ENCODE measurements at regions not wholly inside any gene's neighbourhood (a gene's known extent, or its start where the extent isn't known, plus 50 kb on each side); places are given as distances from the start of the nearest gene placed in this dataset.

DNA sequence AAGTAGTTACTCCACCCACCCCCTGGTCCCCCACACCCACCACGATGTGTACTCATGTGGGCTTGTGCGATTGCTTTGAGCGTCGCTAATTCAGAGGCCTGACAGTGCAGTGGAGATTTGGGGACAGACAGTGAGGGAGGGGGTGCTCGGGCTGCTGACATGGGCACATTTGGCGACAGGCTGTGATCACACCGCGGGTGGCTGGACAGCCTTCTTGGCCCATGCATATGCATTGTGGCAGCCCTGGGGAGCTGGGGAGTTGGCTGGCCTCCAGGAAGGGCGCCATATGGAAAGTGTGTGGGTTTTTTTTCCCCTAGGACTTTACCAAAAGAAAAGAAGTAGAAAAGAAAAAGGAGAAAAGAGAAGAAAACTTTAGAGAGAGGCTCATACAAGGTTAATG lies 275.5 kb upstream of the N4BP1 start:
- peak; percentile 17 for DNase-seq

DNA sequence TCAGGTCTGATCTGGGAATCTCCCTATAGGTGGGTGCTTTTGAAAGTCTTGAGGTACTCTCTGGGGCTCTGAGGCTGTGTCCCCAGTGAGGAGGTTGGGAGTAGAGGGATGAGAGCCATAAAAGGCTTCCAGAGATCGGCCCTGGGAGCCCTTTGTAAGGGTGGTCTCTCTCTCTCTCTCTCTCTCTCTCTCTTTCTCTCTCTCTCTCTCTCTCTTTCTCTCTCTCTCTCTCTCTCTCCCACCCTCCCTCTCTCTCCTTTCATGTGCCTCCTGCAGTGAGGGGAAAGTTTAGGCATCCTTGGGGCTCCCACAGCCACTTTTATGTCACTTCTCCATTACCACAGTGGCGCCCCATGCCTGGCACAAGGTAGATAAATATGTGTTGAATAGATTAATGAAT lies 271.3 kb upstream of the N4BP1 start:
- no peak for DNase-seq

DNA sequence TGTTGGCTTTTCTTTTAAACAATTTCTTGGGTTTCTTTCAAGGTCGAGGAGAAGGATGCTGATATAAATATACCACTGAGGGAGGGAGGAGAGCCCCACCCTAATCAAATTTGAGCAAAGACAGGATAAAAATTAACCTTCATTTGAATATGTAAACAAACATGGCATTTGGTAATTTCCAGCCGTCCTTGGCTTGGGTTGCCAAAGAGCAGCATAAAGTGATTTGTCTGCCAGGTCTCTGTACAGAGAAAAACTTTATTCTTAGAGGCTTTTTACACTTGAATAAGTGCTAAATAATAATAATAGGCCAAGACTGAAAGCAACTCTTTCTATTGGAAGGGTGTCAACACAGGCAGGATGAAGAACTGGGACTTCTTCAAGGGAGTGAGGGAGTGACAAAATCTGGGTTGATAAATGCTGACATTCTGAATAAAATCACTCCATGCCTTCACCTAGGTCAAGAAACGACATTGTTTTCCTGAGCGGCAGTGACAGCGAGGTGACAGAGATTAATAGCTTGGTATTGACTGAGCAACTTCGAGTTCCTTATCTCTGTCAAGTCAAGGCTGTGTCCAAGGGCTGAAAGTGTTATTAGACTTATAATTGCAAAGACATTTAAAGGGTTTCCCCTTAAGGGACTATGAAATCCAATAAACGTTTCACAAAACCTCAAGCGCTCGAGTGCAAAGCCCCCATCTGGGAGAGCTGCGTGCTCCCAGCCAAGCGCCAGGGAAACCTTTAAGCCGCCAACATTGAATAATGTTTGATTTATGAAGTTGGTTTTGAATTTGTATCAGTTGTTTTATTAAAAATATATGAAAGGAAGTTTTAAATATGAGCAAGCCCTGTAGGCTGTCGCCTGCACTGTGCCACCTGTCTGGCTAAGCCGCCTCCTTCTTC lies 269.5 kb upstream of the N4BP1 start:
- DNase-seq, result no peak

DNA sequence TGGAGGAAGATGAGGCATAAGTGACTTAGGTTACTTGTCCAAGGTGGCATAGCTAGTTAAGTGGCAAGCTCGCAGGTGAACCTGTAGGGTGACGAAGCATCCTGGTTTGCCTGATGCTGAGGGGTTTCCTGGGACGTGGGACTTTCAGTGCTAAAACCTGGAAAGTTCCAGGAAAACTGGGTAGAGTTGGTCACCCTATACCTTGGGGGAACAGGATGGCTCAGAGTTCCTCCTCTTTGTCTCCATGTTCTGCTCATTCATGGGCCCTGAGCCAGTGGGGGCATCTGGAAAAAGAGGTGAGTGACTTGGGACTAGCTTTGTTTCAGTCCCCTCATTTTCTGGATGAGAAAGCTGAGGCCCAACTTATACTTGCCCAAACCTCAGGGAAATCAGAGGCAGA lies 268.0 kb upstream of the N4BP1 start:
- no peak for DNase-seq

DNA sequence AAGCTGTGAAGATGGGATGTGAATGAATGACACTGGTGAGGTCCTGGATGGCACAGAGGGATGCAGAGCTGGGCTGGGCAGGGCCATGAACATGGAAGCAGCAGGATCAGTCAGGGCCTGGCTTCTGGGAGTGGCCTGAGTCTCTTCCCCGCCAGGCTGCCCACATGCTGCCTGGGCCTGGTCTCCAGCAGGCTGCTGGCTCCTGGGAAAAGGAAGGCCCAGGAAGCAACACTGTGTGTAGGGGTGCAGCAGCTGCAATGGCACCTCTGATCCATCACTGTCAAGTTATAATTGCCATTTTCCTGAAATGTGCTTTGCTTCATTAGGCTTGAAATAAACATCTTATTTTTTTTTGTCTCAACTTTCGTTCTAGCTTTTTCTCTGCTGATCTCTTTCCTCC lies 260.2 kb upstream of the N4BP1 start:
- peak; percentile 4 for DNase-seq

DNA sequence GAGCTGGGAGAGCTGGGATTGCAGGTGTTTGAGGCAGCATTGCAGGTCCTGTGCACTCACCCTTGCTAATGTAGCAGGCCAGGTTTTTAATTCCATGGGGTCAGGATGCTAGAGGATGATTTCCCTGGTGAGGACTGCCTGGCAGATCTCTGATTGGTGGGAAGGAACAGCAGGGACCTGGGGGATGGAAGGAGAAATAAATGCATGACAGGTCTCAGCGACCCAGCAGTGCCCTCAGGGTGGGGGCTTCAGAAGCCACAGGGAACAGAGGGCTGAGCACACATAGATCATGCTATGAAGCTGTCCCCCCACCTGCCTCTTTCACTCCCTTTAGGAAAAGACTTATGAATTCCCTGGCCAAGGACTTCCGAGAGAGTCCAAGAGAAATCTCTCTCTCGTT lies 255.5 kb upstream of the N4BP1 start:
- DNase-seq, result no peak

DNA sequence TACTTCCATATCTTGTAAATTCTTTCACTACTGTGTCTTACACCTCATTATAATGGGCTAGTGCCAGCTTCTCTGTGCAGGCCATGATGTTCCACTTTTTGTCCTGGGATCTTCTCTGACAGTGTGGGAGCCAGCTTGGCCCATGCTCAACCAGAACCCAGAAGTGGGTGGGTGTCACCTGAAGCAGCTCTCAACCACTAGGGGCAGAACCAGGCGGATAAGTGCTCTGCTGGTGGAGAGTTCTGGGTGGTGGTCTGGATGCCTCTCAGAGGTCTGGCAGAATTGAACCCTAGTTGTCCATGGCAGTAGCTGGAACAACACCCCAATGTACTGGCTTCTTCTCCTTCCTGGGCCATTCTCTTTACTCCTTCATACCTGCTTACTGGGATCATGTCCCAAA lies 254.1 kb upstream of the N4BP1 start:
- DNase-seq, result no peak

DNA sequence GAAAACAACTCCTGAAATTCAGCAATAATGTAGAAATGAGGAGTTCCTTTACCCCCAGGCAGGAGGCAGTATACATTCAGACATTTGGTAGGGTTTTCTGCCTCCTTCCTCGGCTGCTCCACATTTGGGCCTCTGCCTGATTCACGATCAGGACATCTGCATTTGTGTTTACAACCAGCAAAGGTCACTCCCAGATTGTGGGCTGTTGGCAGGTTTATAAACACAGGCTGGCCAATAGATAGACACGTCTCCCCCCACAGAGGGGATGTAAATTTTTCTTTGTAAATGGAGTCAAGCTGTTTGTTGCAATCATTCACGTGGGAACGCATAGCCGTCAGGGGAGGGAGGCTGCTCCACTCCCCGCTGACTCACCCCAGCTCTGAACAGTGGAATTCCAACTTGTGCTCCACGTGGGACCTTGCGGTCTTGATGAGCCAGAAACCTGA lies 252.1 kb upstream of the N4BP1 start:
- peak; percentile 6 for DNase-seq

DNA sequence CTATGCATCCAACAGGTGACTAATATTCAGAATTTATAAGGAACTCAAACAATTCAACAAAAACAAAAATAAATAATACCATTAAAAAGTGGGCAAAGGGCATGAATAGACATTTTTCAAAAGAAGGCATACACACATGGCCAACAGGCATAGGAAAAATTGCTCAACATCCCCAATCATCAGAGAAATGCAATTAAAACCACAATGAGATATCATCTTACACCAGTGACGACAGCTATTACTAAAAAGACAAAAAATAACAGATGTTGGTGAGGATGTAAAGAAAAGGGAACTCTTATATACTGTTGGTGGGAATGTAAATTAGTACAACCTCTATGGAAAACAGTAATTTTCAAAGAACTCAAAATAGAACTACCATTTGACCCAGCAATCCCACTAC lies 250.4 kb upstream of the N4BP1 start:
- DNase-seq, result no peak

DNA sequence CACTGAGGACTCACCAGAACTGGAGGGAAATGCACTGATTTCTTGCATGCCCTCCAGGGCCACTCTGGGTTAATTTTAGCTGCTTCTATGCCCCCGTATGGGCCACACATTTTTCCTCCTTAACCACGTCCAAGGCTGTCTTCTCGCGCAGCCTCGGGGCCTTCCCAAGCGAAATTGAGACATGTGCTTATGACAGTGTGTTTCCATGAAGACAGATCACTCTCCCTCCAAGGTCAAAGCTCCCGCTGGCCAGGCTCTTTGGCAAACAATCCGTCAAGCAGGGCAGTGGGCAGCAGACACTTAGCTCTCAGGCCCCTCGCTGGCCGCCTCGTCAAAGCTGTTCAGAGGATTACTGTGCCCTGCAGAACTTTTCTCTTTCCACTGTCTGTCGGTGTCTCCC lies 243.0 kb upstream of the N4BP1 start:
- DNase-seq, result no peak

DNA sequence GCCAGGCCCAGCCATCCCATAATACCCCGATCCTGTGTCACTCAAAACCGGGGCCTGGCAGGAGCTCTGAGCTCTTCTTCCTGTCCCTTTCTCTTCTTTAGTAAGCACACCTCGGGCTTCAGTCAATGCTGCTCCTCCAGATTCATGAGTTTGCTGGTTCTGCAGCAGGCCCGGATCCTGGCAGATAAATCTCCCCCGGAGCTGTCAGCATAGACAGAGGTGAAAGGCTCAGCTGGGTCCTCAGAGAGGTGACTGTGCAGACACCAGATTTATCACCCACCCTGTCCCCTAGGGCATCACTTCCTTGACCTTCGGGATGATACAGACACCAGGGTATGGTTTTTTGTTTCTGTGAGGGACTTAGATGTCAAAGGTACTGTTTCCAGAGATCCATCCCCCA lies 242.5 kb upstream of the N4BP1 start:
- no peak for DNase-seq

DNA sequence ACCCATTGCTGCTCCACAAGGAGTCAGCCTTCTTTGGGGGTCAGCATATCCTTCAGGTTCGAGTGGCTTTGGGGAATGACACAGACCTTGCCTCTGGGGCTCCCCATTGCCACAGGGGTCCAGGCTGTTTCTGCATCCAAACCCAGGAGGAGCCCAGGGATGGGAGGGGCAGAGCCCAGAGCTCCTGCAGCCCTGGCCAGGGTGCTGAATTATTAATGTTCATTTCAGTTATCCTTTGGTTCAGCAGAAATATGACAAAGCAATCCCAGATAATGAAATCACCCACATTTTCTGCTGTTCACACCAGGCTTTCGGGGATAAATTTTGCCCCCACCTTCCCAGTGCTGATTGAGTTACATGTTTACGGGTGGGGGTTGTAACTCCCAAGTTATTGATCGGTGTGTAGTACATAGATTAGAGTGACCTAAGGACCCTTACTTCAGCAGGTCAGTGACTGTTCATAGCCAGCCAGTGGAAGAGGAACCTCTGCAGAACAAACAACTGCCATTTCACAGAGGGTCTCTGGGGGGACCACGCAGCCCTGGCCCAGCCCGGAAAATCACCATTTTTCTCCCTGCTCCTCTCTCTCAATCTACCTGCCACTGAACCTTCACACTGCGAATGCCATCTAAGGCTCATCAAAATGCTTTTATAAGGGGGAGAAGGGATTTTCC lies 240.3 kb upstream of the N4BP1 start:
- DNase-seq, result no peak

DNA sequence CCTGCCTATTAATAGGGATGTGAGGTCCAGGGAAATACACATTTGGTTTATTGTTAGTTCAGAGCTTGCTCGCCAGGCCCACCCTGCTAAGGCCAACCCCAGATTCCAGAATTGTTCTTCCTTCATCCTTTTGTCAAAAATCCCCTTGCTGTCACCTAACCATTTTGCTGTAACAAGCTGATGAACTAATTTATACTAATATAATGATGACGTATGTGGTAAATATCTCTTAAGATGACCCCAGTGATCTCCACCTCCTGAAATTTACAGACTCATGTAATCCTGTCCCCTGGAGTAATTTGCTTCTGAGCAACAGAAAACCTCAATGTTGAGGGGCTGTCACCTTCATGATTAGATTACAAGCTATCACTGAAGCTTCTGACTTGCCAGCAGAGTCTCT lies 236.3 kb upstream of the N4BP1 start:
- no peak for DNase-seq

DNA sequence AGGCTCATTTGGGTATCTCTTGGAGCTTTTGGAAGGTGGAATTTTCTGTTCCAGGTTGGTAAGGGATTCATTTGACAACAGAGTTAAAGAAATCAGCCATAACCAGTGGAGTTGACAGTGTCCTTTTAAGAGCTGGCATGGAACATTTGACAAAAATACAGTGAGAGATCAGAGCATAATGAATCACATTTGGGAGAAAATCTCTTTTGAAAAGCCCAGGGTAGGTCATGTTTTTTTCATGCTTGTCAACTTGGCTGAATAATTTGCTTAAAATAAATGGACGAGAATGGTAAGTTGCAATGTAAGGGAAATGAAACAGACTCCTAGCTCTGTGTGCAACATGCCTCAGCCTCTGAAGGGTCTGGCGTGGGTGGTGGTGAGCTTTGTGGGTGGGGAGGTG lies 235.3 kb upstream of the N4BP1 start:
- no peak for DNase-seq

DNA sequence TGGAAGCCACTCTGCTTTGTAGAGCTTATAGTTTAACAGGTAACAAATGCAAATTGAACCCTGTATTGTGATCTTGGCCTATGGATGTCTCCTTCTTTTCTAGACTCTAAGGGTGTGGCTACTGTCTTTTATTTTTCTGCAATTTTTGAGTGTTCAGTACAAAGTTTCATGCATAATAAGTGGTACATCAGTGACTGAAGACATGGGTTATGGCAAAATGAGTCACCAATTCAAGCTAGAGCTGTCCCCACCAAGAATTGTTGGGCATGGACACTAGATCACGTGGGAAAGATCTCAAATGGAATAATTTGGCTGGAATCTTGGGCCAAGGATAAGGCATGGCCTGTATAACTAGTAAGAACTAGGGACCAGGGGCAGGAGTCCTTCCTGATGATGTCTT lies 228.4 kb upstream of the N4BP1 start:
- no peak for DNase-seq

DNA sequence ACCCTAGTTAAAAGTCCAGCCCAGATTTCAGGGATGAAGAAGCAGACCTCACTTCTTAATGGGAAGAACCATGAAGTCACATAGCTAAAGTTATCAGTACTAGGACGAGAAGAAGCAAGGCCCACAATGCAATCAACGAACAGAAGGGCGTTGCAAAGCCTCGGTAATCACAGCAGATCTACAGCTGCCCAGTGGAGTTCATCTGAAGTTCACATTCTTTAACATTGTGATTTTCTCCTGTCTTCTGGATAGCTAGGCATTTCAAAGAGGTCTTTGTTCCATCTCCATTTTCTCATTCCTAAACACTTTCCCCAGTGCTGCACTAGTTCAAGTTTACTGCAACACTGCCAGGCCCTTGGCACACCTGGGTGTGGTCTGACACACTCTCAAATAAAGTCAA lies 226.7 kb upstream of the N4BP1 start:
- DNase-seq, result no peak

DNA sequence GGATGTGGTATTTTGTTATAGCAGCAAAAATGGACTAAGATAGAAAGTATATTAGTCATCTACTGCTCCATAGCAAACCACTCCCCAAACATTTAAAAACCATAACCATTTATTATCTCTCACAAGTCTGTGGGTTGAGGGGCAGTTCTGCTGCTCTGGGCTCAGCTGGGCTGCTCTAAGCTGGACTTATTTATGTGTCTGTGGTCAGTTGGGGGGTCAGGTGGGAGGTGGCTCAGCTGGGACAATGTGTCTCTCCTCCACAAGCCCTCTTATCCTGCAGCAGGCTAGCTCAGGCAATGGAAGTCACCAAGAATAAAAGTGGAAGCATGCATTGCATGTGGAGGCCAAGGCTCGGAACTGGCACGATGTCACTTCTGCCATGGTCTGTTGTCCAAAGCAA lies 226.1 kb upstream of the N4BP1 start:
- no peak for DNase-seq

DNA sequence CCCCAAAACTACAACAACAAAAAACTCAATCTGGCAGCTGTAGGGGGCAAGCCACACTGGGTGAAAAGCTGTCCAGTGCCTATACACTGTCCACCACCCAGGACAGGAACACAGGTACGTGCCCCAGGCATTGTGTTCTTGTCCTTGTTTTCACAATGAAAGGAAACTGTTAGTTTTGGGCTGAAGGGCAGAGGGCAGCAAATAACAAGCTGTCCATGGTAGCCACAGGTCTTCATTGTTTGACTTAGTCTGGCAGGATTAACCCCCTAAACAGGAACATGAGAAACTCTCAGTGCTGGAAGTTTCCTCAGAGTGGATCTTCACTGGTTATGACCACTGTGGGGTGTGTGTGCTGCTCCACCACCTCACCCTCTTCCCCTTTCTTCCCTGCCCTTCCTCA lies 224.6 kb upstream of the N4BP1 start:
- DNase-seq, result no peak

DNA sequence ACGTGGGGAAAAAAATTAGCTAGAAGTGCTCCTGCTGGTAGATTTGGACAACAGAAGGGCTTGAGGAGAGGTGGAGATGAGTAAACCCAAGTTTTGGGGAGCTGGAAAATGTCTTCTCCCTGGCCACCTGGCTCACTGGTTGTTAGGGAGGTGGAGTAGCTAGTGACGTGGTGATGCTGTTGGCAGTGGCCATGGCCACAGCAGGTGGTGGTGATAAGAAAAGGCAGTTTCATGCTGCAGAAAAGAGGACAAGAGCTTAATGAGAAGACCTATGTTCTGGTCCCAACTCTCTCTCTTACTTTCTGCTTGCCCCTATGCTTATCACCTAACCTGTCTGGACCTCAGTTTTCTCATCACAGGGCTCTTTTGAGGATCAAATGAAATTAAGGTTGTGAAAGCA lies 223.5 kb upstream of the N4BP1 start:
- DNase-seq, result no peak

DNA sequence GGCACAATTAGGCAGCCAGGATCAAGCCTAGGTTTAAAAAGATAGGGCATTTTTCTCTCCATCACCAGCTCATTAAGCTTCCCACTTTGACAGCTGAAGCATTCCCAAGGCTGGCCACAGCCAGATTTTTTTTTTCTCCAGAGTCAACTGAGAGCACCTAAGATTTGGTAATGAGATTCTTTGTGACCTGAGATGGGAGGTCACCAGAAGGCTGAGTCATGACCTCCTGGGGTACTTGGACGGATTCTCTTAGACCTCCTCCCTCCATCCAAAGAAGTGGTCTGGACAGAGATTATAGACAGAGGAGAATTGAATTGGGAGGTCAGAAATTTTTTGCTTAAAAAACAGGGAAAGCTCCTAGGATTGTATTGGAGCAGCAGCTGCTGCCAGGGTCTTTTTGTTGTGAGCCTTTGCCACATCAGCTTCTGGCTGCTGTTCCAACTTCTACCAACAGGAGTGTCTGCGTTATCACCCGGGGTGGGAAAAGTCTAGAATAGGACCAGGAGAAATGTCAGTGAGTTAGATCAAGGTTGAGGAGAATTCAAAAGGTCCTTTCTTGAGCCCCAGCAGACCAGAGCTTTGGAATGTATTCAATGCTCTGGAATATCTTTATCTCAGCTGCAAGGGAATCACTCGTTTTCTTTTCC lies 221.2 kb upstream of the N4BP1 start:
- no peak for DNase-seq

DNA sequence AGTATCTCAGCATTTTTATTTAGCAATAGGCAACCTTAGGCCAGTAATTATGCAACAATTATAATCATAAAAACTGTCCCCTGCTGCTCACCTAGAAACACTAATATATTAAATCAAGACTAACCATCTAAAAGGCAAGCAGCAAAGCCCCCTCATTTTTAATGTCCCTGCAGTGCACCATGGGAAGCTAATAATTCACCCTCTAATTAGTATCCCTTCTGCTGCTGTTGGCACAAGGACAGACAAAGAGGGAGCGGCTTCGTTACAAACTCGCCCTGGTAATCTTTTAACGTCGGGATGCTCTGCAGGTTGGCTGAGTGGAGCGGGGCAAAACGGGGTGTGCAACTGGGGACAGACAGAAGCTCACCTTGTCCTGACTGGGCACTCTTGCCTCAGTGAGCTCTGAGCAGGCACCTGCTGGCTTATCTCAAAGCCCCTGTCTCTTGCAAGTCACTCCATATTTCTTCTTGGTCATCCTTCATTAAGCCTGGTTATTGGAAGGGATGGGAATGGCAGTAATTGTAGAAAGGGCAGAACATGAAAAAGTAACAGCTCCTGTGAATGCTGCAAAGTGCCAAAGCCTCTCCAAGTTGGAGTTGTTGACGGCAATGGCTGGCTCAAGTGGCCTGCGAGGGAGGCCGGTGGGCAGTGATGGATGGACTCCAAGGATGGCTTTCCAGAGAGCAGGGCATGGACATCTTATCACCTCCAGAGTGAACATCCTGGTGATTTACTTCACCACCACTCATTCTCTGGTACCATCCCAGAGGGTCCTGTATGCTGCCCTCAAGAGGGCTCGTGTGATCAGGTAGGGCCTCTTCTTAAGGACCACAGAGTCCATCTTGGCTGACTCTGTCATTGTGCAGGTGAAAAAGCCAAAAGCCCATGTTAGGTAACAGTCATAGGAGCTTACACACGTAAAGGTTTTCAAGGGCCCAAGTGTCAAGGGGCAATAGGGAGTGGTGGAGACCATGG lies 219.6 kb upstream of the N4BP1 start:
- peak; percentile 54 for DNase-seq

DNA sequence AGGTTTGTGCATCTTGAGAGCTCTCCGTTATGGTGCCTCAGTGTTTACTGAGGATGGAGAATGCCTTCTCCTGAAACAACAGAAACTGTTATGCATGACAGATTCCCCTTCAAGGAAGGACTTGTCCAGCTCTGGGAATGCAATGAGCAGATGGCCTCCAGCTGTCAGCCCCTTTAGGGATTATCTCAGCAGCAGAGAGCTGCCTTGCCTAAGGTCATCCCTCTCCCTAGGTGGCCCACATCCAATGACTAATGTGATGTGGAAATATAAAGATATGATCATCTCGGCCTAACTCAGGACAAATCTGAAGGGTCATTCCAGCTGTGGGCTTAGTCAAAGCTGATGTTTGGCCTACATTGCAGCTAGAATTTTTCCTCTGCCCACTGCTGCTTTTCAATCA lies 214.3 kb upstream of the N4BP1 start:
- no peak for DNase-seq

DNA sequence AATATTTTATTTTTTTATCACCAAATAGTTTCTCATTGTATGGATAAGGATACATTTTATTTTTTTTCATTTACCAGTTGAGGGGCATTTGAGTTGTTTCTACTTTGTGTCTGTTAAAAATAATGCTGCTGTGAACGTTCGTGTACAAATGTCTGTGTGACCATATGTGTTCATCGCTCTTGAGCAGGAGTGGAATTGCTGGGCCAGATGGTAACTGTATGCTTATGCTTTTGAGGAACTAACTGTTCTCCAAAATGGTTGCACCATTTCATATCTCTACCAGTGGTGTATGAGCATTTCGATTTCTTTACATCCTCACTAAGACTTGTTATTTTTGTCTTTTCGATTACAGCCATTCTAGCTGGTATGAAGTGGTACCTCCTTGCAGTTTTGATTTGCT lies 212.5 kb upstream of the N4BP1 start:
- DNase-seq, result no peak

Measured in NCI-H69 (cell line).